ENCODE measurements at regions not wholly inside any gene's neighbourhood (a gene's known extent, or its start where the extent isn't known, plus 50 kb on each side); places are given as distances from the start of the nearest gene placed in this dataset.

DNA sequence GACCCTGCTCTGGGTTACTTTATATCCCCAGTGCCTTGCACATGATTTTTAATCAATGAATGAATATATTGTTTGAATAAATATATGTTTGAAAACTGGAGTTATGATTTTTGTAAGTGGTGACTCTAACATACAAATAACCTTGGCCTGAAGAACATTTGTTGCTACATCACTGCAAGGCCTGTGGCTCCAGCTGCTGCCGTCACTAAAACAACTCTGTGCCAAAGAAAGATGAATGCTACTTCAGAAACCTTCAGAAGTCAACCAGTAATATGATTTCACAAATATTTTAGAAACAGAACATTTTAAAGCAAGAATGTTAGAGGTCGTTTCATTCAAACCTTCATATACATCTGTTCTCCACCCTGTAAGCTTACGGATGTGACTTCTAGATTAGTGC lies 60.6 kb upstream of the SEC16B start:
- no peak for TF ChIP-seq NFIC (IDR thresholded peaks at IDR 0.05)
- no peak for TF ChIP-seq RAD21 (IDR thresholded peaks at IDR 0.05; ENCODE audit: low read depth)
- TF ChIP-seq MAX (IDR thresholded peaks at IDR 0.05), result no peak
- no peak for TF ChIP-seq TAF1 (IDR thresholded peaks at IDR 0.05; ENCODE audit: low read depth)
- TF ChIP-seq EP300 (IDR thresholded peaks at IDR 0.05; ENCODE audit: borderline replicate concordance), result no peak
- TF ChIP-seq CEBPB (IDR thresholded peaks at IDR 0.05), result no peak
- TF ChIP-seq, protein P1, sequence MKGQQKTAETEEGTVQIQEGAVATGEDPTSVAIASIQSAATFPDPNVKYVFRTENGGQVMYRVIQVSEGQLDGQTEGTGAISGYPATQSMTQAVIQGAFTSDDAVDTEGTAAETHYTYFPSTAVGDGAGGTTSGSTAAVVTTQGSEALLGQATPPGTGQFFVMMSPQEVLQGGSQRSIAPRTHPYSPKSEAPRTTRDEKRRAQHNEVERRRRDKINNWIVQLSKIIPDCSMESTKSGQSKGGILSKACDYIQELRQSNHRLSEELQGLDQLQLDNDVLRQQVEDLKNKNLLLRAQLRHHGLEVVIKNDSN (IDR thresholded peaks at IDR 0.05), result no peak
- no peak for TF ChIP-seq YY1 (IDR thresholded peaks at IDR 0.05; ENCODE audit: low read depth)

All from Ishikawa (cell line).